ENCODE measurements at regions not wholly inside any gene's neighbourhood (a gene's known extent, or its start where the extent isn't known, plus 50 kb on each side); places are given as distances from the start of the nearest gene placed in this dataset.
"Not testable (repeated sequence)": the region's sequence is repeated elsewhere in the genome, so short reads cannot be mapped to it uniquely, and the experiment has no call there.

GRCh38 chr1:198809247-198809646 is 170.4 kb downstream of the PTPRC start:
- no peak for DNase-seq

GRCh38 chr1:198811449-198811848 is 172.6 kb downstream of the PTPRC start:
- DNase-seq: no peak

GRCh38 chr1:198823626-198824025 is 184.8 kb downstream of the PTPRC start:
- DNase-seq: no peak

- DNase-seq: no peak
Observed at GRCh38 chr1:198825254-198825653, 186.4 kb downstream of the PTPRC start.

GRCh38 chr1:198829356-198829755 is 190.5 kb downstream of the PTPRC start:
- DNase-seq: no peak

- no peak for DNase-seq
Observed at GRCh38 chr1:198829944-198830343, 191.1 kb downstream of the PTPRC start.

GRCh38 chr1:198830412-198830811 is 191.6 kb downstream of the PTPRC start:
- DNase-seq: no peak

GRCh38 chr1:198833706-198834503 is 195.1 kb downstream of the PTPRC start:
- DNase-seq: no peak

GRCh38 chr1:198837278-198838021 is 198.6 kb downstream of the PTPRC start:
- no peak for DNase-seq

DNA sequence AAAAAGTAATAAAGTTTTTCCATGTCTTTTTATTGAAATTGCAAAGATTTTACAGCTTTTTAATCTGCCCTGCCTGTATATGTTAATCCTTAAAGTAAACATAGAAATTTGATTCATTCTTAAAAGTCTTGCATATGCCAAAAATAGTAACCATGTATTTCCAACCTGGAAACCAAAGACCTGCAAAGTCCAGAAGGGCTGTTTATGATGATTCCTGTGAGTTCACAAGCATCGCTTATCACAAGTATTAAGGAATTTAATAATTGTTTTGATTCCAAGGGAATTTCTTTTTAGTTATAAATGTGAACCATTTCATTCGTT is 199.1 kb downstream of the PTPRC start:
- no peak for DNase-seq

- no peak for DNase-seq
Observed at GRCh38 chr1:198841477-198841876, 202.6 kb downstream of the PTPRC start.

DNA sequence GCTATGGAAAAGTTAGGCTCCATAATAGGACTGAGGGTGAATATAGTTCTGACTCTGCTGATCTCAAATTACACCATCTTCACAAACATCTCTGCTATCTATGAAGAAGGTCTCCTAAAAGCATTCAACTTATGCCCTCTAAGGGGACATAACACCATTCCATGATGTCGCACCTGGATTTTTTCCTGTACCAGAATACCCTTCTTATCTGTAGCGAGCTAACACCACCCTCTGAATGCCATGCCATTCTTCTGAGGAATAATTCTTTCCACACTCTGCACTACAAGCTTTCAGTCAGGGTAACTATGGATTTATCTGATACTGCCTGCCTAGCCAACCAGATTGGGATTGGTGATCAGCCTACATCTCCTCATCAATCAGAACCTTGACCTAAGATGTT is 203.8 kb downstream of the PTPRC start:
- no peak for DNase-seq

- DNase-seq: no peak
Observed at GRCh38 chr1:198845271-198845670, 206.4 kb downstream of the PTPRC start.

DNA sequence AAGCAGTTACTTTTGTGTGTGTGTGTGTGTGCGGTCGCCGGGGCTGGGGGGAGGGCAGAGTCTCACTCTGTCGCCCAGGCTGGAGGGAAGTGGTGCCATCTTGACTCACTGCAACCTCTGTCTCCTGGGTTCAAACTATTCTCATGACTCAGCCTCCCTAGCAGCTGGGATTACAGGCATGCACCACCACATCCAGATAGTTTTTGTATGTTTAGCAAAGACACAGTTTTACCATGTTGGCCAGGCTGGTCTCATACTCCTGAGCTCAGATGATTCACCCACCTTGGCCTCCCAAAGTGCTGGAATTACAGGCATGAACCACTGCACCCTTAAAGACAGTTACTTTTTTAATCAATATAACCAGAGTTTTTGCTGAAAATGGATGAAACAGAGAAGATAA is 207.0 kb downstream of the PTPRC start:
- DNase-seq: no peak

DNA sequence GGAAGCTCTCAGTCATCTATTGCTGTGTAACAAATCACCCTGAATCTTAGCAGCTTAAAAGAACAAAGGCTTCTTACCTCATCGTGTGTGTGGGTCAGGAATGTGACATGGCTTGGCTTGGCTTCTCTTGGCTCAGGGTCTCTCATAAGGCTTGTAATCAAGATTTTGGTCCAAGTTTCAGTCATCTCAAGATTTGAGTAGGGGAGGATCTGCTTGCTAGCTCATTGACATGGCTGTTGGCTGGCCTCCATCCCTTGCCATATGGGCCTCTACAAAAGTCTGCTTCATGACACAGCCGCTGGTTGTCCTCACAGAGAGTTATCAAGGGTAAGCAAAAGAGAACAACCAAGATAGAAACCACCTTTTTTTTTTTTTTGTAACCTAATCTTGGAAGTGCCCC is 207.7 kb downstream of the PTPRC start:
- no peak for DNase-seq

- DNase-seq: no peak
Observed at GRCh38 chr1:198848206-198848605, 209.4 kb downstream of the PTPRC start.

- DNase-seq: no peak
Observed at GRCh38 chr1:198848649-198849048, 209.8 kb downstream of the PTPRC start.

DNA sequence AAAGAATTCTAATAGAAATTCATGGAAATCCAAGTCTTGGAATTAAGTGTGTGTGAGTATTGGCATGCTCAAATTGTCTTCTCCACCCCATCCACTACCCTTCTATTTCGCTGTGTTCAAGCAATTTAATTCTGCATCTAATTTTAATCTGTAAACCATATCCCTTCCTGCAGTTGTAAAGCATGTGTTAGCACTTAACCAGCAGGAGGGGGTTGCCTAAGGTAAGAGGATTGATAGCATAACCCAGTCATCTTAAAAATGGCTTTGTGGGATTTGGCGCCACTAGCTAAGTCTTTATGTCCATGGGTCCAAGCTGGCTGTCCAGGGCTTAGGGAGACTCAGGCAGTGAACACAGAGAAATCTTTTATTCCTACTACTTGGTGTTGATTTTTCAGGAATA is 210.3 kb downstream of the PTPRC start:
- DNase-seq: no peak

DNA sequence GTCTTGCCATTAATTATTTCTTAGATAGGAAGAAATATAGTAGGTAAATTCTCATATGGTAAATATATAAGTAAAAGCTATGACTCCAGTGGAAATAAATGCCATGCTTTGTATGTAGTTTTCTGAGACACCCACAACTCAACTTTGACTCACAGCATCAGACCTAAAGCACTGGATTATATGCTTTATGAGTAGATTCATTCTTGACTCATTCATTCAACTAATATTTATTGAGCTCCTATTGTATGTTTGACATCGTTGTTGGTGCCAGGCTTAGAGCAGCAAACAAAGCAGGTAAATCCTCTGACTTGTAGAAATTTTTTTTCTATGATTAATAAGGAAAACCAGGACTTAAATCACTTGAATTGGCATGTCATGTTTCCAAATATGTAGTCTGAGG is 211.4 kb downstream of the PTPRC start:
- no peak for DNase-seq

- DNase-seq: not testable (repeated sequence)
Observed at GRCh38 chr1:198850966-198851365, 212.1 kb downstream of the PTPRC start.

DNA sequence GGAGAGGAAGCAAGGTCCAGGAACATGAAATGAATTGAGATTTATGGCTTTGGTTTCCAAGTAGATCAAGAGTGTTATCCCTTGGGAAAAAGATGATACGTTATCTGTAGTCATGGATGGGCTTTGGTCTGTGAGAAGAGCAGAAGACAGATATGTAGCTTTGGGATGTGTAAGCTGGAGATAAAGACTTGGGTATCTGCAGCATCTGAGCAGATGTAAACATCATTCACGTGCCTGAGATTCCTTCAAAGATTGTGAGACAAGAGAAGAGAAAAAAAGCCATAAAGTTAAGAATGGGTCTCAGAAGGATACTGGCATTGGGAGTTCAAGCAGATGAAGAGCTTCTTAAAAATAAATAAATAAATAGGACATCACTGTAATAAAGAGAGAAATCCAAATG is 217.8 kb downstream of the PTPRC start:
- DNase-seq: no peak

DNA sequence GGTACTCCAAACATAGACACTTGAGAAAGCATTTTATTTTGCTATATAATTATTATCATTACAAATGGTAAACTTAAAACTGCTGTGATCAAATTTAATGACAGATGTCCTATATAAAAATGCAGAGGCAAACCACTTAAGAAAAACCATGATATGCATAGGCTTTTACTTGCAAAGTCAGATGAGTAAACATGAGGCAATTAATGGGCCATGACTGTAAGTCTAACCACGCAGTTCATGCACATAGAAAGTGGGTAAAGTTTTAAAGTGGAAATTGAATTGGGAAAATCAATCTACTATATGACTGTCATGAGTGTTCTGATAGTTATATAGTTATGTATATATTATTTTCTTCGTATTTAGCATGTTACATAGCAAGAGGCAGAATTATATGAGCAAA is 219.2 kb downstream of the PTPRC start:
- no peak for DNase-seq

GRCh38 chr1:198860371-198860770 is 221.5 kb downstream of the PTPRC start:
- no peak for DNase-seq

DNA sequence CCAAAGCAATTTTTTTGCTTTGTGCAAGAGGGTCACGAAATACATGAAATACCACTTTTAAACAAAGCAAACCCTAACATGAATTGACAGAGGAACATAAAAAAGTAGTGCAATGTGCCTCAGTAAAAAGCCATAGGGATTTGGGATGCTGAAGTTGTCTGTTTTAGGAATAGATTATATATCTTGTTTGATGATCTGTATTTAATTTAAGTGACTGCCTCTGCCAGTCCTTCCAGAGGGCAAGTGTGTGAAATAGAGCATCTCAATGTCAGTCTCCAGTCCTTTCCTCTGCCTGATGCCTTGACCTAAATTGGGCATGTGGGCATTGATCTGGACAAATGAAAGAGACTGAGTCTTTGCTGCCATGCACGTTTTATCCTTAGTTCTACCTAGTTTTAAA is 222.8 kb downstream of the PTPRC start:
- DNase-seq: no peak

GRCh38 chr1:198864695-198865094 is 225.9 kb downstream of the PTPRC start:
- DNase-seq: no peak

Measured in NCI-H1105 (cell line).